ENCODE measurements at regions not wholly inside any gene's neighbourhood (a gene's known extent, or its start where the extent isn't known, plus 50 kb on each side); places are given as distances from the start of the nearest gene placed in this dataset.

DNA sequence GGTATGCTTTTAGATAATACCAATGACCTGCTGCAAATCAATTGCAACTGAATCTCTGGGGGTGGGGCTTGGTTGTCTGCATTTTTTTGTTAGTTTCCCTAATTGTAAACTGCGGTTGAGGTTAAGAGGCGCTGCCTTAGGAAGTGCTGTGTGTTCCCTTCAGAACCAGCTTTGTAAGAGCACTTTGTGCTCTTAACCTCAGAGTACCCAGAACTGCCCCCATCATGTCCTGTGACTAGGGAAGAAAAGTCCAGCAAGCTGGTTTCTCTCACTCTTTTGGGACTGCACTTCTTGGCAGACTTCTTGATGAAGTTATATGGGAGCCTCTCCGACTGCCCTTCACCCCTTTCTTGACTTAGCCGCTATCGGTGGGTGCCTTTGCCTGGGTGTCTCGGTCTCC, 245.5 kb upstream of the CXCR4 start:
- no peak for DNase-seq

- no peak for DNase-seq
These were observed 244.9 kb upstream of the CXCR4 start for GRCh38 chr2:136362676-136363390.

DNA sequence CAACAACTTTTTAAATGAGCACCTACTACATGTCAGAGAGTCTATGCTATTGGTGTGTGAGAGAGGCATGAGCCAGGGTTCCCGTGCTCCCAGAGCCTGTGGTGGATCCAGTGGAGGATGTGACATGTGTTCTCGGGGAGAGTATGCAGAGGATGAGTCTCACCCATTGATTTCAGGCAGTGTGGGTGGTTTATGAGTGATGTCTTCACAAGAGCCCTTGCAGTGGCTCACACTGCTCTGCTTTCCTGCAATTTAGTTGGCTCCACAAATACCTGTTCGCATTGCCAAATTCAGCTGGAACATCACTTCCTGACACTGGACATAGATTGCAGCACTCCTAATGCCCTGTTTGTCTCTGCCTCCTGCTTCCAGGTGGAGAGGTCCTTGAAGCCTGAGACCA, 243.6 kb upstream of the CXCR4 start:
- DNase-seq: no peak

DNA sequence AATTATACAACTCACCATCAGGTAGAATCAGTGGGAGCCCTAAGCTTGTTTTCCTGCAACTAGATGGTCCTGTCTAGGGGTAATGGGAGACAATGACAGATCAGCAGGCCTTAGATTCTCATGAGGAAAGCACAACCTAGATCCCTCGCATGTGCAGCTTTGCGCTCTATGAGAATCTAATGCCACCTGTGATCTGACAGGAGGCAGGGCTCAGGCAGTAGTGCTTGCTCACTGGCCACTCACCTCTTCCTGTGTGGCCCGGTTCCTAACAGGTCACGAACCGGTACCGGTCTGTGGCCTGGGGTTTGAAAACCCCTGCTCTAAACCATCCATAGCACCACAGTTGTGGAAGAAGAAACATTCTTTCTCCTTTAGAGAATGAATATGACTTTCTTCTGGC, 242.8 kb upstream of the CXCR4 start:
- DNase-seq: no peak

DNA sequence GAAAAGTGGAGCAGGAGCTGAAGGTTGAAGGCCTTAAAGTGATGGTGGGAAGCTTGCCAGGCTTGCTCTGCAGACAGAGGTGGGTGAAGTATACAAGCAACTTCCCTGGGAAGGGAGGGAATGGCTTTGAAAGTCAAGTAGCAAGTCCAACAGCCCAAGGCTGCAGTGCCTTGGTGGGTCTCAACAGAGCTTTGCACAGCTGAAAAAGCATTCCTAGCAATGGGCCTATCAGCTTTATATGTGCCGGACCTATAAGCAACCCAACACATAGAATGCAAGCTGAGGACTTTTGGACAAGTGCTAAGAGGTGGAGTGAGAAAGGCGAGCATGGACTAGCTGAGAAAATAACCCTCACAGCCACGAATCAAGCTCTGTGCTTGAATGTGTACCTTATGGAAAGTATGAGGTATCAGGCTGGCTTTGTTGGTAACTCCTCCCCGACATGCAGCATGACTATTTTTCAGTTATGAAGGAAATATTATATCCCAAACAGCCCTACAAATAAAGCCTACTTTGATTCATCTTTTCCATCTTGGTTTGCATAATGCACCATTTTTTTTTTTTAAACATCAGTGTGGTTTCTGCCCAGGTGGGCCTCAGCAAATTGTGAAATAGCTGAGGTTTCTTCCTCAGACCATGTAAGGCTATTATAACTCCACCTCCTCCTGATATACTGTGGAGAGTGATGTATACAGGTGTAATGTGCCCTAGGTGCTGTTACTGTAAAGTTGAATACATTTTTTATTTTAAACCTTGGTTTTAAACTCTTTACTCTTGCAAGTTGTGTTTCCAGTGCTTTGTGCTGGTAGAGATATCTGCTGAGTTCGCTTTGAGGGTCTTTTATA, 241.4 kb upstream of the CXCR4 start:
- no peak for DNase-seq

DNA sequence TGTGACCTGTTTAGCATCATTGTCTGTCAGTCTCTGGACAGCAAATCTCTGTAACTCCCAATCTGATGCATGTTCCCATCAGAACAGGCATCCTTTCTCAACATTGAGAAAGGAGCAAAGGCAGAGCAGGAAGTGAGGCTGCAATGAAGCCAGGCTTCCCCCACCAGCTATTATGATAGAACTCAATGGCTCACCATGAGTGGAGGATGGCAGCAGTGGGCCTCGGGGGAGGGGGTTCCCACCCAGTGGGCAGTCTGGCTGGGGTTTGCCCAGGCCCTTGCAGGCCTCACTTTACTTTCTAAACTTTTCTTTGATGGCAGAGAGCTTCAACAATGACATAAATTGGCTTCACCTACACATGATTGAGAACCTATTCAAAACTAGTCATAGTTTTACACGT, 240.6 kb upstream of the CXCR4 start:
- DNase-seq: no peak

GRCh38 chr2:136357007-136357380, 239.0 kb upstream of the CXCR4 start:
- DNase-seq: no peak

- DNase-seq: no peak
These were observed 238.4 kb upstream of the CXCR4 start for GRCh38 chr2:136356125-136357006.

DNA sequence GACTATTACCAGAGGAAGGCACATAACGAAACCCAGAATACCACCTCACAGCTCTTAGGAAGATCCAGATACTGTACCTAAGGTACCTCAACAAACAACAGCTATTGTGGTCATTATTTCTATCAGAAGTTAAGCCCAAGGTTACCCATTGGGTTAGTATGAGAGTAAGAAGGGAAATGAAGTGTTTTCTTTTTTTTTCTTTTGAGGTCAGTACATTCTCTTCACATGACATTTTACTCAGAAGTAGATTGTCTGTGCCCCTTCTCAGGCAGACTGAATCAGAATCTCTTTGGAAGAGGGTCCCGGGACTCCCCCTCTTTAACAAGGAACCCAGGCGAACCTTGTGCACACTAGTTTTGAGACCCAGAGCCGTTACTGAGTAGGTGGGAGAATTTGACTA, 233.7 kb upstream of the CXCR4 start:
- no peak for DNase-seq

DNA sequence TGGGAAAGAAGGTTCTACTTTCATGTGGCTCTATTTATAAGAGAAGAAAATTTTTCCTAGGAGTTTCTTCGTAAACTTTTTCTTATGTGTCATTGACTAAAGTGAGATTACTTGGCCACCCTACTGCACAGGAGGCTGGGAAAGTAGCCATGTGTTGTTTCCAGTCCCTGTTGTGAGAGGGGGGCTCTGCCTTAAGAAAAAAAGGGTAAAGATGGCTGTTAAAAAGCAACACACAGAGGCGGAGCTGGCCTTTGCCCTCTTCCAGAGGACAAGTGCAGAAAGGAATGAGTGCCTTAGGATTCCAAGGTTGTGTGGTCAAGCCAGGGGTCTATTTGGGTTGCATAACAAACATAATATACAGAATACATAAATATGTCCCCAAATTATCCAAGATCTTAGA, 230.0 kb upstream of the CXCR4 start:
- DNase-seq: no peak

DNA sequence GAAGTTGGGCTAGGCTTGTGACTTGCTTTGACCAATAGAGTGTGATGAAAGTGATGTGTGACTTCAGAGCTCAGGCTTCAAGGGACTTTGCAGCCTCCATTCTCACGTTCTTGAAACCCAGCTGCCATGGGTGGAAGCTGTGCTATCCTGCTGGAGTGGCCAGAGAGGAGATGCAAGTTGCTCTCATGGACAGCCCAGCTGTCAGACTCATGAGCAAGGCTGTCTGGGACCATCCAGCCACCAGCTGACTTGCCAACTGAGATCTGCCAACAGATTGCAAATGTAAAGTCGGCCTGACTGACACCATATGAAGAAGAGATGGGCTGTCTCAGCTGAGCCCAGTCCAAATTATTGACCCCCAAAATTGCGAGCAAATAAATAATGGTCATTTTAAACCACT, 226.4 kb upstream of the CXCR4 start:
- no peak for DNase-seq

GRCh38 chr2:136342138-136342537, 224.2 kb upstream of the CXCR4 start:
- no peak for DNase-seq

GRCh38 chr2:136334967-136335366, 217.0 kb upstream of the CXCR4 start:
- DNase-seq: no peak

- DNase-seq: no peak
These were observed 214.6 kb upstream of the CXCR4 start for GRCh38 chr2:136332436-136333095.

GRCh38 chr2:136331226-136331625, 213.3 kb upstream of the CXCR4 start:
- no peak for DNase-seq

DNA sequence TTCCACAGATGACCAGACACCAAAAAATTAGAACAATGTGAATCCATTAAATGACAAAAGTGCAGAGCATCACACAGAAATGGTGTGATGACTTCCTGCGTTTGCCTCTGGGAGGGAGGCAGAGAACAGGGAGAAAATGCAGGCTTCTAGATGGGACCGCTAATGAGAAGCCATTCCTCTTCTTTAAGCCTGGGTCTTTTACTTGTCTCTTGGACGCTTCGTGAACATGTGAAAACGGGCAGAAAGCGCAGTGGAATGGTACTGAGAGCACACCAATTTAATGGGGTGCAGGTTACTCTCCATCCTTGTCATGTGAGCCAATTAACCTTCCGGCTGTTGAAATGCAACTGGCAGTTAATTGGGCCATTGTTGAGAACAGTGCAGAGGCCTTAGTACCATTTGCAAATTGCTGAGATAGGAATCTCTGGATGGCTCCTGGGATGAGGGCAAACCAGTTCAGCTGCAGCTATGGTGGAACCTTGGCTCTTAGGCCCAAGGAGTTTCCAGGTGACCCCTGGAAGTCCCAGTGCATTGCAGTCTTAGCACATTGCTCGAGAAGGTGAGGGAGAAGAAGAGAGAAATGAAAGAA, 210.4 kb upstream of the CXCR4 start:
- DNase-seq: no peak

GRCh38 chr2:136327162-136327852, 209.4 kb upstream of the CXCR4 start:
- peak; percentile 49 for DNase-seq

DNA sequence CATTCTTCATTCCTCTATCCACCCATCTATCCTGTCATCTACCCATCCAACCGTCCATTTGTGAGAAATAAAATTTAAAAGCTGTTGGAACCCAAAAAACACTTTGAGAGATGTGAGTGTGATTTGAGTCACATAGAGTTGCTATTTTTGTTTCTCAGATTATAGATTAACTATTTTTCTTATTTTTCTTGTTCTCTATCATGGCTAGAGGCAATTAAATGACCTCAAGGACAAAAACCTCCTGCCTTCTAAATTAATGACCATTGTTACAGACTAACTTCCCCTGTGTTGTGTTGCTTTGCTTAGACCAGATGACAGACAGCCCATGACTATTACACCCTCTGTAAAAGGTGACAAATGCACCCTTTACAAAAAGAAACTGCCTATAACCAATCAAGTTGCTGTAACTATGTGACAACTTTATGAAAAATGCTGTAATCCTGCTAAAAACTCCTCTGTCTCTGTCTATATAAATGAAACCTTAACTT, 207.9 kb upstream of the CXCR4 start:
- DNase-seq: no peak

- no peak for DNase-seq
These were observed 207.0 kb upstream of the CXCR4 start for GRCh38 chr2:136324966-136325365.

DNA sequence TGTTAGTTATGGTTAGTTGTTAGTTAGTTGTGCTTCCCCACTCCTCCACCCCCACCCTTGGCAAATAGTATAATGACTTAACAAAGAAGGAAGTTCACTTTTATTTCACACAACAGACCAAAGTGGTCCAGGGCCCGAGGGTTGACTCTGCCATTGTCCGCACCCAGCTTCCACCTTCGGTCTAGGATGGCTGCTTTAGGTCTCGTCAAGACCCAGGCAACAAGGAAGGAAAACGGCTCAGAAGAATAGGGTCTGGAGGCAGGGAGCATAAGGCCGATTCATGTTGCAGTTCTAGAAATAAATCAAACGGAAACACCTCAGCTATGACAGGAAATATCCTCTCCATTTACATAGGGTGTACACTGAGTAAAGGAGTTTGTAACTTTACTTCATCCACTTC, 206.0 kb upstream of the CXCR4 start:
- no peak for DNase-seq

GRCh38 chr2:136323195-136323594, 205.2 kb upstream of the CXCR4 start:
- DNase-seq: no peak

GRCh38 chr2:136322428-136322827, 204.5 kb upstream of the CXCR4 start:
- DNase-seq: no peak
